Effector memory CD8-positive, alpha-beta T cell (primary cell): ENCODE measurements at regions not wholly inside any gene's neighbourhood (a gene's known extent, or its start where the extent isn't known, plus 50 kb on each side); places are given as distances from the start of the nearest gene placed in this dataset.

Source experiments
- ATAC-seq: fragments of 150-1000 bp; cut with Tn5 transposase; replicated peaks from 2 replicates; pipeline ENCODE4 v1.10.0; 2021; ENCODE audit warnings: mild to moderate bottlenecking, moderate library complexity
- DNase-seq, 3 experiments: peaks; one replicate each; pipeline ENCODE4 v3.0.0; 2021
- H3K27ac Mint-ChIP-seq, 2 donors: one replicate each; pipeline ENCODE4 v1.8.0; 2022; ENCODE audit warnings: mild to moderate bottlenecking in 2 of 2, mixed read lengths in 2 of 2, moderate library complexity in 2 of 2
- H3K27me3 Mint-ChIP-seq, 2 donors: one replicate each; pipeline ENCODE4 v1.8.0; 2022; ENCODE audit warnings: mixed read lengths in 2 of 2
- H3K36me3 Mint-ChIP-seq: one replicate; pipeline ENCODE4 v1.8.0; 2022; ENCODE audit warnings: mild to moderate bottlenecking, moderate library complexity, mixed read lengths; ENCODE audit not compliant: insufficient read depth
- H3K4me1 Mint-ChIP-seq, 2 donors: one replicate each; pipeline ENCODE4 v1.8.0; 2022; ENCODE audit warnings: low read depth in 2 of 2, mixed read lengths in 2 of 2
- H3K4me3 Mint-ChIP-seq, 2 donors: one replicate each; pipeline ENCODE4 v1.8.0; 2022; ENCODE audit warnings: mild to moderate bottlenecking in 2 of 2, mixed read lengths in 2 of 2, moderate library complexity in 2 of 2
- H3K9me3 Mint-ChIP-seq, 2 donors: one replicate each; pipeline ENCODE4 v1.8.0; 2022; ENCODE audit warnings: mixed read lengths in 2 of 2

DNA sequence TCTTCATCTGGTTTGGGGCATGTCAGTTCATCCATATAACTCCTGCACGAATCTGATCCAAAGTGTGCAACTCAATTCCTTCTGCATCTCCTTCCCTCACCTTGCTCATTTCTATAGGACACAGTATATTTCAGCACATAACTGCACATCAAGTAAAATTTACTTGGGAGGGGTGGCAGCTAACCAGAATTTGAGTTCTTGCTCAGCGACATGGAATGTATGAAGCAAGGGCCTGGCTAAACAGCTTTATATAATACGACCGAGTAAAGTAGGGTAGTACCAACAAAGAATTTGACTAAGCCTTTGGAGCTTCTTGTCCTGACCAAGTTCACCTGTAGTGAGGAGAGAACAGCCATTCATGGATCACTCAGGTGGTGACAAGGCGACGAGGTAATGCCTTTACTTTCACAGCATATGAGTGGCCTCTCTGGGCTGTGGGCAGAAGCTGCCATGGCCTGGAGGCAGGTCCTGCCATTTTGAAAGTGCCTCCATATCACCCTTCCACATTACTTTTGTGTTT is 570.2 kb upstream of the TNP1 start:
- DNase-seq (no peak), ATAC-seq (no peak)
- Mint-ChIP-seq H3K36me3 (no peaks in the 10 kb centered on the region), H3K4me3 (no peak overlapping the region), H3K4me1 (peaks cover 7 to 11% of the 10 kb centered on the region in 2 donors), H3K27ac (no peak overlapping the region), H3K9me3 (no peaks in the 10 kb centered on the region), H3K27me3 (peaks cover 0 to 10% of the 10 kb centered on the region in 2 donors)

DNA sequence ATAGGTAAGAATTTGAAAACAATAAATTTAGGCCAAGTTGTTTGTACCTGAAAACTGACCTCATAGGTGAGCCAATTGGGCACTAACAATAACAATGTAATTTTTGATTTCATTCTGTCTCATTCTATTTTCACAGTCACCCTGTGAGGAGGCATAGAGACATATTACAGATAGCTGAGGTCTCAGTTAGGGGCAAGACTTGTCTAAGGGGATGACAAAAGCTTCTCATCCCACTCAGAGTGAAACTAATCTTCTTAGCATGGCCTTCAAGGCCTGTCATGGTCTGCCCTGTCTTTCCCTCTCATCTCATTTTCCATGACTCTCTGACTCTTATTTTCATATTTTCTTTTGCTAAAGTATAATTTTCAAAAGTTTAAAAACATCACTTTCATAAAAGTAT is 562.0 kb upstream of the TNP1 start:
- Mint-ChIP-seq H3K36me3 (no peaks in the 10 kb centered on the region), H3K27ac (no peak overlapping the region), H3K9me3 (no peaks in the 10 kb centered on the region), H3K4me3 (no peak overlapping the region), H3K27me3 (no peaks in the 10 kb centered on the region), H3K4me1 (no peaks in the 10 kb centered on the region)
- DNase-seq (no peak), ATAC-seq (no peak)

DNA sequence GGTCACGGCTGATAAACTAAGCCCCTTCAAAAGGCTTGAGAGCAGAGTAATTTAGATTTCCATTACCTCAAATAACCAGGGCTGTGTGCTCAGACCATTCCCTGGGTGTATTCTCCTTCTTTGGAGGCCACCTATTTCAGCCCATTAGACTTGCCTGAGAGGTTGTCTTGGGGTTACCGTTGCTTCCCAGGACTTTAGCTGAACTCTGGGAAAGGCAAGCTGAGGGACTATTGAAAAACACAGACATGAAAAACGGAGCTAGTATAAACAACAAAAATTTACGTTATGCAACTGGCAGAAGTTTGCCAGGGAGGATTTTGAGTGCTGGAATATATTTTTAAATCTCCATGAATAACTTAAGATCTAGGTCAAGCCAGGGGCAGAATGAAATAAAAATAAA is 561.0 kb upstream of the TNP1 start:
- Mint-ChIP-seq H3K36me3 (no peaks in the 10 kb centered on the region), H3K4me1 (no peaks in the 10 kb centered on the region), H3K27me3 (peaks cover 0 to 2% of the 10 kb centered on the region in 2 donors), H3K9me3 (no peaks in the 10 kb centered on the region), H3K4me3 (no peak overlapping the region), H3K27ac (no peak overlapping the region)
- ATAC-seq = no peak
- DNase-seq = no peak

DNA sequence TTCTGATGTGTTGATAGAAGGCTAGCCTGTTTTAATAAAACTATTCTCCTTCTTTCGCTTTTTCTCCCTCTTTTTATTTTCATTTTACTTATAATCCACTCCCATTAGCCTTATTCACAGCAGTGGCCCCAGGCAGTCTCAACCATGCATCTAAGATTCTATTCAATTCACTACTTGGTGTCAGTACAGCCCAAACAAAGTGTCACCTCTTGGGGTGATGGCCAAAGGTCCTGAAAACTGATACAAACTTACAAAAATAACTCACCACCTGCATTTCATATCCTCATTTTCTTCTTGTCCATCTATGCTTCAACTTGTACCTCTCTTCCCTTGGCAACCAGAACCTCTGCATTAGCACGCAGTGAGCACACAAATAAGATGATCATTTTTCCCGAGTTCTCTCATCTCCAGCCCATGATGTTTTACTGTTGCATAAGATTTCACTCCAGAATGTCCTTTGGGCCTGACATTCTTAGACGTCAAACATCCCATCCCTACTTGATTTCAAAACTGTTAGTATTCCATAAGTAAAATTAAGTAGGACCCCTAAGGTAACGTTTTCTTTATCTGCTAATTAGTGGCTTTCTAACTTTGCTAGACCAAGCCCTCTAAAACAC is 559.3 kb upstream of the TNP1 start:
- H3K4me1 Mint-ChIP-seq = no peaks in the 10 kb centered on the region
- no peak for ATAC-seq
- no peaks in the 10 kb centered on the region for H3K9me3 Mint-ChIP-seq

DNA sequence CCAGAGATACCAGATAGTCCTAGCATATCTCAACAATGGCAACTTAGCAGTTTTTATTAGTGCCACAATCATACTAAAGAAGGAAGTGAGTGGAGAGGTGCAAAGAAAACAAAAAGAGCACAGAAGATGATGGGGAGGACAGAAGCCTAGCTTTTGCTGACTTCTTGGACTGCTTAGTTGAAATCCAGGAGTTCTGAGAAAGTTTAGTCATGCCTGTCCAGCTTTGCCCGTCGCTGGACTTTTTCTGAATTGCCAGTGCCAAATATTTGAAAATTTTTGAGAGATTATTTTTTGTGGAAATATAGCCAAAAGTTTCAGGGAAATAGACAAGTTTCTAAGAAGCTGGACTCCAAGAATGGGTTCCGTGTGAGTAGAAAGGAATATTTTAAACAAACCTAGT is 558.7 kb upstream of the TNP1 start:
- ATAC-seq (no peak), DNase-seq (no peak)
- no peaks in the 10 kb centered on the region for H3K9me3 Mint-ChIP-seq
- H3K27ac Mint-ChIP-seq = no peak overlapping the region
- H3K4me1 Mint-ChIP-seq = no peaks in the 10 kb centered on the region
- no peak overlapping the region for H3K4me3 Mint-ChIP-seq
- H3K27me3 Mint-ChIP-seq = peaks cover 6 to 9% of the 10 kb centered on the region in 2 donors
- no peaks in the 10 kb centered on the region for H3K36me3 Mint-ChIP-seq

More for the DNA sequence above, 559.3 kb upstream of the TNP1 start:
- DNase-seq = no peak
- H3K27me3 Mint-ChIP-seq = peaks cover 6% of the 10 kb centered on the region in 2 donors
- H3K36me3 Mint-ChIP-seq = no peaks in the 10 kb centered on the region
- no peak overlapping the region for H3K4me3 Mint-ChIP-seq
- no peak overlapping the region for H3K27ac Mint-ChIP-seq

DNA sequence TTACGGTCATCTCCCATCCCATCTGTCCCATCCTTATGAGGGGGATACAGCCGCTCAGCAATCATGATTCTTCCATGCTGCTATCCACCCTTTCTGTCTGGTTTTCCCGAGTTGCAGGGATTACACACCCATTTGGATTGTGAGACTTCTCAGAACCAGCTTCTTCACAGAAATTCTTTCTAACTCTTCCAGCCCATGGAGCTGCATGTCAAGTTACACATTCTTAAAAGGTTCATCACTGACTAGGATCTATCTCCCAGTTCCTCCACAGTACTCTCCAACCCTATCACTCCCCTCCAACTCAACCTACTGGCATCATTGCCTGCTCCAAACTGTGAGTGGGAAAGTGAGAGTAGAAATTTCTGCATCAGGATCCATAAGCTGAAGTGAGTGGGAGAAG is 558.2 kb upstream of the TNP1 start:
- no peak overlapping the region for H3K4me3 Mint-ChIP-seq
- no peaks in the 10 kb centered on the region for H3K36me3 Mint-ChIP-seq
- no peak overlapping the region for H3K27ac Mint-ChIP-seq
- no peaks in the 10 kb centered on the region for H3K9me3 Mint-ChIP-seq
- ATAC-seq = no peak
- DNase-seq = no peak
- peaks cover 6 to 9% of the 10 kb centered on the region in 2 donors for H3K27me3 Mint-ChIP-seq
- H3K4me1 Mint-ChIP-seq = no peaks in the 10 kb centered on the region

DNA sequence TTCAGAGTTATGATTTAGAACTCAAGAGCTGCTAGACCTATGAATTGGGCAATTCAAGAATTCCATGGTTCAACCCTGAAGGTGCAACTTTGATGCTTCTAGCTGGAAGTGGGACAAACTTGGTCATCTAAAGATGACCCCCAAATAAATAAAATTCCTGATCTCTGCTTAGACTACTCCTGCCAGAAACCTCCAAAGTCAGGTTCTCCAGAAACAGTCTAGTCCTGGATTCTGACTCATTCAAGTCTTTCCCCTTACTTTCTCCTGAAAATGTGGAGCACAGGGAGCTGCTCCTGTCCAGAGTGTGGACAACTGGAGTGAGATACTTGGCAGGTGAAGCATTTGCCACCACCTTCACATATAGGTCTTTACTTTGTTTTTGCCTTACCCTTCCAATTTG is 557.7 kb upstream of the TNP1 start:
- ATAC-seq = no peak
- H3K4me1 Mint-ChIP-seq = no peaks in the 10 kb centered on the region
- no peak overlapping the region for H3K27ac Mint-ChIP-seq
- H3K4me3 Mint-ChIP-seq = no peak overlapping the region
- H3K9me3 Mint-ChIP-seq = no peaks in the 10 kb centered on the region
- H3K27me3 Mint-ChIP-seq = peaks cover 10 to 13% of the 10 kb centered on the region in 2 donors
- no peaks in the 10 kb centered on the region for H3K36me3 Mint-ChIP-seq
- no peak for DNase-seq

DNA sequence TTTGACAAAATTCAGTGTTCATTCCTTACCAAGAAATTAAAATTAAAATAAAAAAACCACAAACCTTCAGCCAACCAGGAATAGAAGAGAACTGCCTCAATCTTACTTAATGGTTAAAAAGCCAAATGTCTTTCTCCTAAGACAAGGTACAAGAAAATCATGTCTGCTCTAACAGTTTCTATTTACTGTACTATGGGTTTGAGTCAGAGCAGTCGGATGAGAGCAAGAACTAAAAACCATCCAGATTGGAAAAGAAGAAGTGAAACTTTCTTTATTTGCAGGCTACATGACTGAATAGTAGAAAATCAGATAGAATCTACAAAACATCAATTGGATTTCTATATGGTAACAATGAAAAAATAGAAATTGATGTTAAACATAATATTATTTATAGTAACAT is 555.5 kb upstream of the TNP1 start:
- ATAC-seq = no peak
- Mint-ChIP-seq H3K4me1 (no peaks in the 10 kb centered on the region), H3K27me3 (peaks cover 12 to 21% of the 10 kb centered on the region in 2 donors)

DNA sequence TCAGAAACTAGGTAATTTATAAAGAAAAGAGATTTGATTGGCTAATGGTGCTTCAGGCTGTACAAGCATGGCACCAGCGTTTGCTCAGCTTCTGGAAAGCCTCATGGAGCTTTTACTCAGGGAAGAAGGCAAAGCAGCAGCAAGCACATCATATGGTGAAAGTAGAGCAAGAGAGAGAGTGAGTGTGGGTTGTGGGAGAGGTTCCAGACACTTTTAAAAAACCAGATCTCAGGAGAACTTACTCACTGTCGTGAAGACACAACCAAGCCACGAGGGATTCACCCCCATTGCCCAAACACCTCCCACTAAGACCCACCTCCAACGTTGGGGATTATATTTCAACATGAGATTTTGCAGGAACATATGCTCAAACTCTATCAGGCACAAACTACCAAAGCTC is 554.6 kb upstream of the TNP1 start:
- Mint-ChIP-seq H3K9me3 (no peaks in the 10 kb centered on the region), H3K4me1 (no peaks in the 10 kb centered on the region), H3K27me3 (peaks cover 12 to 21% of the 10 kb centered on the region in 2 donors), H3K4me3 (no peak overlapping the region), H3K27ac (no peak overlapping the region), H3K36me3 (no peaks in the 10 kb centered on the region)
- DNase-seq (no peak), ATAC-seq (no peak)

More for the DNA sequence above, 555.5 kb upstream of the TNP1 start:
- H3K36me3 Mint-ChIP-seq = no peaks in the 10 kb centered on the region
- DNase-seq = no peak
- no peak overlapping the region for H3K27ac Mint-ChIP-seq
- H3K9me3 Mint-ChIP-seq = no peaks in the 10 kb centered on the region
- no peak overlapping the region for H3K4me3 Mint-ChIP-seq

DNA sequence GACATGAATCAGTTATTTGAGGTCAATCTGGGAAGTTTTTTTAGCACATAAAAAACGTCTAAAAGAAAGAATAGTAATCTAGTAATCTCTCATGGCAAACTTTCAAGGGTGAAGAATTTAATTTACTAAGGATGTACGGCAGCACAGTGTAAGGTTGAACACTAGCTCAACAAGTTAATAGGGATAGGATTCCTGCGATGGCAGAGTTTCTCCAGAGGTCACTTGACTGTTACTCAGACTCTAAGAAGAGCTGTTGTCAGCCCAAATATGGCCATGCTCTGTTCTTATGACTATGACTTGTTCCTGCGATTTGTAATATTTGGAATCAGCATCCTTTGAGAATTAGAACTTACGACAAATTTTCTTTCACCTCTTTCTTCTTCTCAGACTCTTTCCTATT is 553.3 kb upstream of the TNP1 start:
- no peak for DNase-seq
- Mint-ChIP-seq H3K27me3 (peaks cover 12 to 21% of the 10 kb centered on the region in 2 donors), H3K4me3 (no peak overlapping the region), H3K9me3 (no peaks in the 10 kb centered on the region), H3K4me1 (no peaks in the 10 kb centered on the region), H3K27ac (no peak overlapping the region), H3K36me3 (no peaks in the 10 kb centered on the region)
- ATAC-seq = no peak

DNA sequence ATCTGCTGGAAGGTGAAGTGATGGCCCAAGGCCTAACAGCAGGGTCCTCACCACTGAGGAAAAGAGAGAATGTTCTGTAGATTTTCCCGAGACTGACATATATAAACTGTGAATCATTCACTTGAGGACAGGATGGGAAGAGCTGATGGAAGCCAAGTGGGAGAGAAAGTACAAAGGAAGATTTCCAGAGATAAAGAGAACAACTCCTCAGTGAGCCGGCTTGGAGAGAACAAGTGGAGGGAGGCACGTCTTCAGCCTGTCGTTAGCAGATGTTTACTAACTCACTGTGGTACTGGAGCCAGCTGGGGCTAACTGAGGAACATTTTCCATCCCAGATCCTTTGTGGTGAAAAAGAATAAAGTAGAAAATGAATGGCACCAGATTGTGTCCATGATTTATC is 552.9 kb upstream of the TNP1 start:
- Mint-ChIP-seq H3K4me3 (no peak overlapping the region), H3K36me3 (no peaks in the 10 kb centered on the region), H3K9me3 (peaks cover 0 to 1% of the 10 kb centered on the region in 2 donors), H3K27ac (no peak overlapping the region), H3K27me3 (peaks cover 12 to 21% of the 10 kb centered on the region in 2 donors), H3K4me1 (no peaks in the 10 kb centered on the region)
- DNase-seq (no peak), ATAC-seq (no peak)

DNA sequence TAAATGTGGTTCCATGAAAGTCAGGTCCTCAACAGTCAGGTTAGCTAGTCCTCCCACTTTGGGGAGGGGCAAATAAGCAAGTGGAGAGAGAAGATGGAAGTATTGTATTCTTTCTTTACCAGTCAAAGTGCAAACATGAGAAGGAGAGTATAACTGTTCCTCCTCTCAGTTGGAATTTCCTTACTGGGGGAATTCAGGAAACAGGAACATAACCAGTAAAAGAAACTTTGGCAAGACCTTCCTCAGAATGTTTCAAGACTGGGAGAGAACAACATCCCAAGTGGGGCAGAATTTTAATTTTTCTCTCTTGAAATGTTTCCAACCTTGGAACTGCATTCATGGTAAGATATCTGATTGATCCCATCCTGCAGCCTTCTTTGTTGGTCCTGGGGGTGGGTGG is 552.4 kb upstream of the TNP1 start:
- H3K27me3 Mint-ChIP-seq = peaks cover 12 to 21% of the 10 kb centered on the region in 2 donors

DNA sequence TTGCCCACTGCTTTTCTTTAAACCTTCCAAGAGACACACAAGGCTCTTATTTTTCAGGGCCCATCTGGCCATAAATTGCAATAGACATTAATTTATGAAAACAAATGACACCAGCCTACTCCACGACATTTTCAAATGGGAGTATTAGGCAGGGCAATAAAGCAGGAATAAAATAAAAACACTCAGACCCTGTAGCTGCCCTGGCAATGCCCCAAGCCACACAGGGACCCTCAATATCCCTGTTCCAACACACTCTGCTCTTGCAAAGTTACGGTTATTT is 550.8 kb upstream of the TNP1 start:
- ATAC-seq (no peak), DNase-seq (no peak)
- no peaks in the 10 kb centered on the region for H3K4me1 Mint-ChIP-seq
- H3K9me3 Mint-ChIP-seq = peaks cover 0 to 3% of the 10 kb centered on the region in 2 donors
- no peak overlapping the region for H3K4me3 Mint-ChIP-seq
- peaks cover 7 to 21% of the 10 kb centered on the region in 2 donors for H3K27me3 Mint-ChIP-seq
- H3K27ac Mint-ChIP-seq = no peak overlapping the region
- no peaks in the 10 kb centered on the region for H3K36me3 Mint-ChIP-seq

More for the DNA sequence above, 552.4 kb upstream of the TNP1 start:
- H3K4me3 Mint-ChIP-seq = no peak overlapping the region
- H3K4me1 Mint-ChIP-seq = no peaks in the 10 kb centered on the region
- no peak overlapping the region for H3K27ac Mint-ChIP-seq
- DNase-seq (no peak), ATAC-seq (no peak)
- no peaks in the 10 kb centered on the region for H3K36me3 Mint-ChIP-seq
- H3K9me3 Mint-ChIP-seq = peaks cover 0 to 3% of the 10 kb centered on the region in 2 donors

DNA sequence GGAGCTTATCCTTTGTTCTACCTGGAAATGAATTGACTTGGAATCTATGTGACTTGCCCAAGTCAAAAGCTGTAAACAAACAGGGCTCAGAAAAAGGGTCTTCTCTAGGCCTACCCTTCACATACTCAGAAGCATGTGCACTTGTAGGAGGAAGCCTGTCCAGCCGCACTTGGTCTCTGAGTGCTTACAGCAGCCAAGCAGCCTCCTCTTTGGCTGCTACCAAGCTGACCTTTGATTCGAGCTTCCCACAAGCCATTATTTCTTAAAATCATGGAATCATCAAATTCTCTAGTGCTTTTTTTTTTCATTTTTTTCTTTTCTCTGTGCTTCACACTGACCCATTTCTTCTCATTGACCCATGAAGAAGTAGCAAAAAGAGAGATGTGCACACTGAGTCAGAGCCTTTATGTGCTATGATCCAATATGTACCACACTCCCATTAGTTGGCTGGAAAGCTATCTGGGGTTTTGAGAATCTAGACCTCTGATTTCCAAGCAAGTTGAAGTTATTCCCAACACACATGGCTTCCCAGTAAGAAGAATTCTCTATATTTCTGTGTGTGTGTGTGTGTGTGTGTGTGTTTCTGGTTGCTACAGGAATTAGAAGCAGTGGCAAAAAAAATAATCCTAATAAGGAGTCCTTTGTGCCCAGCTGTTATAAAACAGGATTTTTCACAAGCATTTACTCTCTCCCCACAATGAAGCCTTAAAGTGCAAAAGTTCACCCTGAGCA is 550.3 kb upstream of the TNP1 start:
- peaks cover 0 to 3% of the 10 kb centered on the region in 2 donors for H3K9me3 Mint-ChIP-seq
- H3K4me1 Mint-ChIP-seq = no peaks in the 10 kb centered on the region
- H3K4me3 Mint-ChIP-seq = no peak overlapping the region

More for the DNA sequence above, 550.3 kb upstream of the TNP1 start:
- no peak for DNase-seq
- Mint-ChIP-seq H3K27ac (no peak overlapping the region), H3K27me3 (peaks cover 6 to 21% of the 10 kb centered on the region in 2 donors), H3K36me3 (no peaks in the 10 kb centered on the region)
- no peak for ATAC-seq
